ENCODE measurements at regions not wholly inside any gene's neighbourhood (a gene's known extent, or its start where the extent isn't known, plus 50 kb on each side); places are given as distances from the start of the nearest gene placed in this dataset.

DNA sequence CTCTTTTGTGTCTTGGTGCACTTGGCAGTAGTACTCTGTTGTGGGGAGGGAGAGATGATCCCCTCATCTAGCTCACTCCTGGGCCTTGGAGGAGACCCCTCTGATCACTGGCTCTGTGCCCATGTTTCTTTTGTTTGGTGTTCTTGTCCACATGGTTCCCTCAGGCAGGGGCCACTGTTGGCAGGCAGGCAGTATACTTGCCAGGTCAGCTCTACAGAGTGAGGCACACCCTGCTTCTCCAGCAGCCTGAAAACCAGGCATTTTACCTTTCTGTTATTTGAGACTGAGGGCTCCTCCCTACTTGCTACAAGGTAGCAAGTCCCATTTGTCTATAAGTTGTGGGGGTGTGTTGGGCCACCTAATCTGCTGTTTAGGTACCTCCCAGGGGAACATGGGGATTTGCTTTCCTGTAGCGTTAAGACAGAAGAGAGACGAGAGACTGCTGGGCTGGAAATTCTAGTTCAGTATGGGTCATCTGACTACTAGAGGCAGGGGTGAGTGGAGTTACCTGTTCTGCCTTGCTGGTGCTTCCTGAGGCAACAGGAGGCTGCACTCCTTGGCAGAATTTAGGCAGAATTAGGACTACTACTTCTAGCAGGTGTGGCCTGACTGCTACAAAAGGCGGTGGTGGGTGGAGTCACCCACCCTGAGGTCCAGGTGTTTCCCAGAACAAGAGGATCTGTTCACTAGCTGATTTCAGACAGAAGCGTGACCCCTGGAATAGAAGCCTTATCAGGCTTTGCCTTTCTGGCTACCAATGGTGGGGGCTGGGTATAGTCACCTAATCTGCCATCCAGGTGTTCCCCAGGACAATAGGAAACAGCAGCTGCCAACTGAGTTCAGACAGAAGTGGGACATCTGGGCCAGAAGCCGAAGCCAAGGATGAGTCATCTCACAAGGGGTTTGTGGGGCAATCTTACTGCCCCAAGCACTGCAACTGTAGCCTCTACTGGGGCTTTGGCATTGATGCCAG, 843.0 kb upstream of the ATXN8OS start:
- TF ChIP-seq KDM1A (IDR thresholded peaks at IDR 0.05; ENCODE audit: low read depth) (no peak), RNF2 (IDR thresholded peaks at IDR 0.05; ENCODE audit: borderline replicate concordance, low read depth) (no peak), KDM5A (IDR thresholded peaks at IDR 0.05) (no peak), EHMT2 (IDR thresholded peaks at IDR 0.05; ENCODE audit: low read depth) (no peak), ZC3H11A (IDR thresholded peaks at IDR 0.05) (no peak), CHD2 (IDR thresholded peaks at IDR 0.05; ENCODE audit: low read length, partially characterized antibody) (no peak), CBX2 (IDR thresholded peaks at IDR 0.05; ENCODE audit: borderline replicate concordance, low read depth) (no peak), HOXB13 (CRISPR knock-in tag; IDR thresholded peaks at IDR 0.05; ENCODE audit: low read depth) (no peak), FOXS1 (CRISPR knock-in tag; IDR thresholded peaks at IDR 0.05) (no peak), TFCP2L1 (CRISPR knock-in tag; IDR thresholded peaks at IDR 0.05) (no peak)
- TF ChIP-seq, protein P1, sequence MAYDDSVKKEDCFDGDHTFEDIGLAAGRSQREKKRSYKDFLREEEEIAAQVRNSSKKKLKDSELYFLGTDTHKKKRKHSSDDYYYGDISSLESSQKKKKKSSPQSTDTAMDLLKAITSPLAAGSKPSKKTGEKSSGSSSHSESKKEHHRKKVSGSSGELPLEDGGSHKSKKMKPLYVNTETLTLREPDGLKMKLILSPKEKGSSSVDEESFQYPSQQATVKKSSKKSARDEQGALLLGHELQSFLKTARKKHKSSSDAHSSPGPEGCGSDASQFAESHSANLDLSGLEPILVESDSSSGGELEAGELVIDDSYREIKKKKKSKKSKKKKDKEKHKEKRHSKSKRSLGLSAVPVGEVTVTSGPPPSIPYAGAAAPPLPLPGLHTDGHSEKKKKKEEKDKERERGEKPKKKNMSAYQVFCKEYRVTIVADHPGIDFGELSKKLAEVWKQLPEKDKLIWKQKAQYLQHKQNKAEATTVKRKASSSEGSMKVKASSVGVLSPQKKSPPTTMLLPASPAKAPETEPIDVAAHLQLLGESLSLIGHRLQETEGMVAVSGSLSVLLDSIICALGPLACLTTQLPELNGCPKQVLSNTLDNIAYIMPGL (CRISPR knock-in tag; IDR thresholded peaks at IDR 0.05; ENCODE audit: borderline replicate concordance): no peak
- Histone ChIP-seq H3K9me3 (no peaks in the 10 kb centered on the region), H3K27ac (no peak overlapping the region), H3K4me2 (no peak overlapping the region), H3K4me3 (no peak overlapping the region), H3K4me1 (no peaks in the 10 kb centered on the region)
- CTCF ChIA-PET: no interaction called here
- no peak for ATAC-seq
- 69% methylated on average over 4 of the region's 5 CpGs for WGBS (ENCODE audit: missing lambda C conversion rate)
- FAIRE-seq: no peak
- no peak for DNase-seq (ENCODE audit: low read depth in 1 of 2, low spot score in 1 of 2)
- POLR2A ChIA-PET: no interaction called here

DNA sequence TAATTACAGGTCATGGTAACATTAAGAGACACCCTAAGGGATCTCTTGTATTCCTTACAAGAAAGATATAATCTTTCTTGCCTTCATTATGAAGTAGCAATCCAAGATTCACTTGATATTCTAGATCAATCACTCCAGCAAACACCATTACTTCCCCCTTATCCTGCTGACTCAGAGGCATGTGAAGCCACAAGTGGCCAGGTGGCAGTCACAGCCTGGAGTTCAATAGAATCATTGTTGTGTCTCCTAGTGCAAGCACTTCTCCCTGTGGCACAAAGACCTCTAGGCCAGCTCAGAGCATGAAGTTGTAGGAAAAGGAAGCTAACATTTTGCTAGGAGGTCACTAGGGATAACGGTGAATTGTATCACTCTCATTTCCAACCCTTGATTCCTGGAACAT, 864.3 kb upstream of the ATXN8OS start:
- WGBS (ENCODE audit: missing lambda C conversion rate): 27% methylated on average over 1 of the region's 1 CpG
- FAIRE-seq (no peak), DNase-seq (ENCODE audit: low read depth in 1 of 2, low spot score in 1 of 2) (no peak), ATAC-seq (no peak)
- ChIA-PET CTCF (no interaction called here), POLR2A (no interaction called here)
- H3K27ac ChIP-seq: no peak overlapping the region
- no peak overlapping the region for H3K4me3 ChIP-seq
- TF ChIP-seq CEBPB (IDR thresholded peaks at IDR 0.05): no peak
- no peak for TF ChIP-seq BHLHE40 (IDR thresholded peaks at IDR 0.05; ENCODE audit: low read depth, low read length)
- no peak for TF ChIP-seq CBX8 (IDR thresholded peaks at IDR 0.05)
- TF ChIP-seq RFX5 (IDR thresholded peaks at IDR 0.05): no peak
- TF ChIP-seq, protein P2, sequence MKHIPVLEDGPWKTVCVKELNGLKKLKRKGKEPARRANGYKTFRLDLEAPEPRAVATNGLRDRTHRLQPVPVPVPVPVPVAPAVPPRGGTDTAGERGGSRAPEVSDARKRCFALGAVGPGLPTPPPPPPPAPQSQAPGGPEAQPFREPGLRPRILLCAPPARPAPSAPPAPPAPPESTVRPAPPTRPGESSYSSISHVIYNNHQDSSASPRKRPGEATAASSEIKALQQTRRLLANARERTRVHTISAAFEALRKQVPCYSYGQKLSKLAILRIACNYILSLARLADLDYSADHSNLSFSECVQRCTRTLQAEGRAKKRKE (CRISPR knock-in tag; IDR thresholded peaks at IDR 0.05; ENCODE audit: low read depth): no peak
- no peak for TF ChIP-seq ZFP36 (IDR thresholded peaks at IDR 0.05; ENCODE audit: borderline replicate concordance, partially characterized antibody)
- TF ChIP-seq MAFK (IDR thresholded peaks at IDR 0.05; ENCODE audit: partially characterized antibody): no peak
- TF ChIP-seq, protein P3, sequence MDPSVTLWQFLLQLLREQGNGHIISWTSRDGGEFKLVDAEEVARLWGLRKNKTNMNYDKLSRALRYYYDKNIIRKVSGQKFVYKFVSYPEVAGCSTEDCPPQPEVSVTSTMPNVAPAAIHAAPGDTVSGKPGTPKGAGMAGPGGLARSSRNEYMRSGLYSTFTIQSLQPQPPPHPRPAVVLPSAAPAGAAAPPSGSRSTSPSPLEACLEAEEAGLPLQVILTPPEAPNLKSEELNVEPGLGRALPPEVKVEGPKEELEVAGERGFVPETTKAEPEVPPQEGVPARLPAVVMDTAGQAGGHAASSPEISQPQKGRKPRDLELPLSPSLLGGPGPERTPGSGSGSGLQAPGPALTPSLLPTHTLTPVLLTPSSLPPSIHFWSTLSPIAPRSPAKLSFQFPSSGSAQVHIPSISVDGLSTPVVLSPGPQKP (IDR thresholded peaks at IDR 0.05; ENCODE audit: low read depth, low read length): no peak
- no peak for TF ChIP-seq TP53 (CRISPR knock-in tag; IDR thresholded peaks at IDR 0.05)
- no peak for TF ChIP-seq HOXA7 (CRISPR knock-in tag; IDR thresholded peaks at IDR 0.05)
- no peak for TF ChIP-seq FOSL2 (IDR thresholded peaks at IDR 0.05)
- TF ChIP-seq FOSL2 (CRISPR knock-in tag; IDR thresholded peaks at IDR 0.05): no peak
- no peaks in the 10 kb centered on the region for H3K9me3 ChIP-seq
- no peak overlapping the region for H3K4me2 ChIP-seq
- H3K4me1 ChIP-seq: no peaks in the 10 kb centered on the region
